GM12874 (cell line): ENCODE measurements at regions not wholly inside any gene's neighbourhood (a gene's known extent, or its start where the extent isn't known, plus 50 kb on each side); places are given as distances from the start of the nearest gene placed in this dataset.

Experiments used
- CTCF ChIP-seq: IDR thresholded peaks from 2 replicates; pipeline ENCODE4 v1.5.1; 2011; ENCODE audit warnings: low read depth, mild to moderate bottlenecking, control low read depth, low read length, moderate library complexity; ENCODE audit not compliant: insufficient read depth

- no peak for TF ChIP-seq CTCF
These were observed 122.8 kb downstream of the ATPSCKMT start for GRCh38 chr5:10126900-10127299.

- no peak for TF ChIP-seq CTCF
These were observed 124.6 kb downstream of the ATPSCKMT start for GRCh38 chr5:10125116-10125515.

GRCh38 chr5:10124287-10124686 lies 125.4 kb downstream of the ATPSCKMT start:
- no peak for TF ChIP-seq CTCF

- no peak for TF ChIP-seq CTCF
These were observed 126.3 kb downstream of the ATPSCKMT start for GRCh38 chr5:10123254-10123989.

- TF ChIP-seq CTCF = no peak
These were observed 127.5 kb downstream of the ATPSCKMT start for GRCh38 chr5:10122076-10122726.

- TF ChIP-seq CTCF = no peak
These were observed 128.8 kb downstream of the ATPSCKMT start for GRCh38 chr5:10120934-10121333.

- no peak for TF ChIP-seq CTCF
These were observed 131.5 kb downstream of the ATPSCKMT start for GRCh38 chr5:10118150-10118549.
